Mucosa of descending colon (tissue), 3 donors: ENCODE measurements at regions not wholly inside any gene's neighbourhood (a gene's known extent, or its start where the extent isn't known, plus 50 kb on each side); places are given as distances from the start of the nearest gene placed in this dataset.
"Not testable (repeated sequence)": the region's sequence is repeated elsewhere in the genome, so short reads cannot be mapped to it uniquely, and the experiment has no call there.

Experiments
- ATAC-seq: fragments of 200-7000 bp; cut with Tn5 transposase; one replicate; pipeline ENCODE4 v1.9.1; 2020; ENCODE audit warnings: mild to moderate bottlenecking, moderate library complexity
- DNase-seq, 3 donors: peaks; one replicate each; pipeline ENCODE4 v3.0.0-alpha.2; 2020
- H3K36me3 ChIP-seq: fragments of 200-600 bp; one replicate; pipeline ENCODE4 v1.8.0; 2021; ENCODE audit warnings: low read depth, mild to moderate bottlenecking
- H3K4me1 ChIP-seq: fragments of 200-600 bp; one replicate; pipeline ENCODE4 v1.8.0; 2021; ENCODE audit warnings: low read depth, mild to moderate bottlenecking
- H3K4me3 ChIP-seq: fragments of 200-600 bp; one replicate; pipeline ENCODE4 v1.8.0; 2021; ENCODE audit warnings: mild to moderate bottlenecking
- H3K9me3 ChIP-seq: fragments of 200-600 bp; one replicate; pipeline ENCODE4 v1.8.0; 2021; ENCODE audit warnings: mild to moderate bottlenecking
- intact Hi-C, 2 donors: fragments of 100-400 bp; cut with DNase I in 1 of 2; cut with micrococcal nuclease in 1 of 2; formaldehyde crosslinking; loops; one replicate each; pipeline versions ENCODE4 v1.11.0 to v1.11.1; 2022; cut with DNase I, micrococcal nuclease
- TF ChIP-seq, protein P1 (sequence below): fragments of 200-600 bp; IDR thresholded peaks from one replicate; pipeline ENCODE4 v1.8.0; 2022; ENCODE audit warnings: antibody characterized with exemption, mild to moderate bottlenecking
- donor health status: DM: no; HTN: no; CAD: no; lungs with moderate emphysema.
- donor health status: DM: no; HTN: no; CAD: no.
- donor health status: DM: no; HTN: yes; CAD: no.

DNA sequence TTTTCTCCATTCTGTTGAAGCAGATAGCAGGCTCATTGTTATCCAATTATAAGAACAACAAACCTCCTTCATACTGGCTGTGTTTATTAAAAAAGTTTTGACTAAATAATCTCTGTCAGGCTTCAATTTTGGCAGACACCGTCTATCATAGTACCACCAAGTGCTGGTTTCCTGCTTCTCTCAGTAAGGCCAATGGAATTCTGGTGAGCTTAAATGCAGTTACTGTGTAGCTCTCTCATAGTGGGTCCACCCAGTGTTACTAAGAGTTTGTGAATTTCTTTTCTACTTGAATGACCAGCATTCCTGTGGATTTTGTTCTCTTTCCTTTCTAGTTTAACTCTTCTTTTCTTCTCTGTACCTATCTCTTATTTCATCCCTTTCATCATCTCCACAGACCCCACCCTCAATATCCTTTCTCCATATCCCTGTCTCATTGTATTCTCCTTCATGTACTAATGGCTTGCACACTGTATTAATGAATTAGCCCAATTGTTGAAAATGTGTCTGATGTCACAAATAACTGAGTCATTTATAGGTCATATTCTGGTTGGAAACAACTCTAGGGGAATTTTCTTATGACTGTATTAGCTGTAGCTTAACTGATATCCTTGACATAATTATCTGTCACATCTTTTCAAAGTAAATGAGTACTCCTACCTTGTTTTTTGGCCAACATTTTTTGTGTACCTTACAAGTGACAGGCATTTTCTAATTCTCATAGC is 372.1 kb downstream of the FAT3 start:
- no peaks in the 10 kb centered on the region for H3K9me3 ChIP-seq
- H3K4me3 ChIP-seq = no peak overlapping the region
- ATAC-seq = no peak
- no peaks in the 10 kb centered on the region for H3K36me3 ChIP-seq
- DNase-seq = no peak
- TF ChIP-seq, protein P1, sequence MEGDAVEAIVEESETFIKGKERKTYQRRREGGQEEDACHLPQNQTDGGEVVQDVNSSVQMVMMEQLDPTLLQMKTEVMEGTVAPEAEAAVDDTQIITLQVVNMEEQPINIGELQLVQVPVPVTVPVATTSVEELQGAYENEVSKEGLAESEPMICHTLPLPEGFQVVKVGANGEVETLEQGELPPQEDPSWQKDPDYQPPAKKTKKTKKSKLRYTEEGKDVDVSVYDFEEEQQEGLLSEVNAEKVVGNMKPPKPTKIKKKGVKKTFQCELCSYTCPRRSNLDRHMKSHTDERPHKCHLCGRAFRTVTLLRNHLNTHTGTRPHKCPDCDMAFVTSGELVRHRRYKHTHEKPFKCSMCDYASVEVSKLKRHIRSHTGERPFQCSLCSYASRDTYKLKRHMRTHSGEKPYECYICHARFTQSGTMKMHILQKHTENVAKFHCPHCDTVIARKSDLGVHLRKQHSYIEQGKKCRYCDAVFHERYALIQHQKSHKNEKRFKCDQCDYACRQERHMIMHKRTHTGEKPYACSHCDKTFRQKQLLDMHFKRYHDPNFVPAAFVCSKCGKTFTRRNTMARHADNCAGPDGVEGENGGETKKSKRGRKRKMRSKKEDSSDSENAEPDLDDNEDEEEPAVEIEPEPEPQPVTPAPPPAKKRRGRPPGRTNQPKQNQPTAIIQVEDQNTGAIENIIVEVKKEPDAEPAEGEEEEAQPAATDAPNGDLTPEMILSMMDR = no peak
- no peaks in the 10 kb centered on the region for H3K4me1 ChIP-seq
- intact Hi-C loops = no loop called here

DNA sequence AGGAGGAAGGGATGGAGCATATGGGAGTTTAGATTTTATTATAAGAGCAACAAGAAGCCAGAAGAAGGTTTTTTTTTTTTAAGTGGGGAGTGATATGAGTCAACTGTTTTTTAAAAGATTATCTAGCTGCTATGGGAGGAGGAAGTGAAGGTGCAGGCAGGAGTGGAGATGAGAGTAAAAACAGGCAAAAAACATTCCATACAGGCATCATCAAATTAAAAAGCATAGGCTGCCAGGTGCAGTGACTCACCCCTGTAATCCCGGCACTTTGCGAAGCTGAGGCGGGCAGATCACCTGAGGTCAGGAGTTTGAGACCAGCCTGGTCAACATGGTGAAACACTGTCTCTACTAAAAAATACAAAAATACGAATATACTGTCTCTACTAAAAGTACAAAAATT is 368.4 kb upstream of the MTNR1B start:
- intact Hi-C loops = no loop called here
- H3K36me3 ChIP-seq = no peaks in the 10 kb centered on the region
- H3K4me3 ChIP-seq = no peak overlapping the region
- ATAC-seq (no peak), DNase-seq (no peak)
- no peaks in the 10 kb centered on the region for H3K9me3 ChIP-seq
- TF ChIP-seq, protein P1 = no peak
- no peaks in the 10 kb centered on the region for H3K4me1 ChIP-seq

DNA sequence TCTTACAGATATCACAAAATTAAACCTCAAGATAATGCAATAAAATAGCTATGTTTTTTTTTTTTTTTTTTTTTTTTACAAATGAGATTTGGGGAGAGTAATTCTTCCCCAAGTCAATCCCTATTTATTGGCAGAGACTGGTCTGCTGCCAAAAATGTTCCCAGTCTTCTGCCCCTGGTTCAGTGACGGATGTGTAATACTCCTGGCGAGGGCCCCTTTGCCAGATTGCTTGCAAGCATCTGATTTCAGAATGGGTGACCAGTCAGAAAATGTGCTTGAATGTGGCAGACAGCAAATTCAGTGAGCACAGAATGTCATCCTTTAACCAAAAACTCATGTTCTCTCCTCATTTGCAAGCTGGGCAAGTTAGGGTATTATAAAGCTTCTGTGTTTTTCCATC is 363.8 kb upstream of the MTNR1B start:
- no peak overlapping the region for H3K4me3 ChIP-seq
- DNase-seq = no peak
- no peaks in the 10 kb centered on the region for H3K9me3 ChIP-seq
- ATAC-seq = no peak
- TF ChIP-seq, protein P1 = no peak
- H3K4me1 ChIP-seq = no peaks in the 10 kb centered on the region
- intact Hi-C loops = no loop called here
- H3K36me3 ChIP-seq = no peaks in the 10 kb centered on the region

DNA sequence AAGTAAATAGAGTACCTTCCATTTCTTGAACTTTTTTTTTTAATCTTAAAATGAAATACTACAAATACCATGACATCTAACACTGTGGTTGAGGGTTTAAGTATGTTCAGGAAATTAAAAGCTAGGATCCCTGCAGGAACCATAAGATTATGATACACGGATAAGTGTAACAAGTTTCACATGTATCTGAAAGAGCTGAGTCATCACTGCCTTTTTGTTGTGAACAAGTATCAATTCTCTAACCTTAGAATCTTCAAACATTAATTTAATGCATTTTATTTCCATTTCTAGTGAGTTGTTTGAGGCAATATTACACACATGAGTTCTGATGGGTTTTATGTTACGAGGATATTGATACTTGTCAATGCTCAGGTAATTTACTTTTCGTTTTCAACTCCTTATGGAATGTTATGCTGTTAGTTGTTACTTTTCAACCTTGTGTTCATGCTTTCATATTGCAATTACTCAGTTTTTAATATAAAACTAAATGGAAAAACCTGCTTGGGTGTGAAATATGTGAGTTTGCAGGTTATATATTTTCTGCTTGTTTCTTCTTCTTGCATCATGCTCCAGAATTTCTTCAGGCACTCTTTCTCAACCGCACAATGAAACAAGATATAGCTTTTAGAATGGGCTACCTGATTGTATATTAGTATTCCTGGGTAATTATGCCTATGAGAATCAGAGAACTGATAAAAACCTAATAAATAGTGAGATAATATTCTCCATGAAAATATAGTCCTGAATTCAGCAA is 361.3 kb upstream of the MTNR1B start:
- TF ChIP-seq, protein P1 = no peak
- Histone ChIP-seq H3K4me3 (no peak overlapping the region), H3K36me3 (no peaks in the 10 kb centered on the region), H3K9me3 (no peaks in the 10 kb centered on the region), H3K4me1 (no peaks in the 10 kb centered on the region)
- DNase-seq (no peak), ATAC-seq (no peak)
- intact Hi-C loops = no loop called here

DNA sequence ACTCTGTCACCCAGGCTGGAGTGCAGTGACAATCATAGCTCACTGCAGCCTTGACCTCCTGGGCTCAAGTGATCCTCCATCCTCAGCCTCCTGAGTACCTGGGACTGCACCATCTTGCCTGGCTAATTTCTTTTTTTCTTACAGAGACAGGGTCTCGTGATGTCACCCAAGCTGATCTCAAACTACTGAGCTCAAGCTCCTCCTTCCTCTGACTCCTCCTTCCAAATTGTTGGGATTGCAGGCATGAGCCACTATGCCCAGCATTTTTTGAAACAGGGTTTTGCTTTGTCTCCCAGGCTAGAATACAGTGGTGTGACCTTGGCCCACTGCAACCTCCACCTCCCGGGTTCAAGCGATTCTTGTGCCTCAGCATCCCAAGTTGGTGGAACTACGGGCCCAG is 358.3 kb upstream of the MTNR1B start:
- no peaks in the 10 kb centered on the region for H3K4me1 ChIP-seq
- DNase-seq (no peak), ATAC-seq (no peak)
- no peak overlapping the region for H3K4me3 ChIP-seq
- no peaks in the 10 kb centered on the region for H3K36me3 ChIP-seq
- TF ChIP-seq, protein P1 = no peak
- intact Hi-C loops = no loop called here
- H3K9me3 ChIP-seq = no peaks in the 10 kb centered on the region

DNA sequence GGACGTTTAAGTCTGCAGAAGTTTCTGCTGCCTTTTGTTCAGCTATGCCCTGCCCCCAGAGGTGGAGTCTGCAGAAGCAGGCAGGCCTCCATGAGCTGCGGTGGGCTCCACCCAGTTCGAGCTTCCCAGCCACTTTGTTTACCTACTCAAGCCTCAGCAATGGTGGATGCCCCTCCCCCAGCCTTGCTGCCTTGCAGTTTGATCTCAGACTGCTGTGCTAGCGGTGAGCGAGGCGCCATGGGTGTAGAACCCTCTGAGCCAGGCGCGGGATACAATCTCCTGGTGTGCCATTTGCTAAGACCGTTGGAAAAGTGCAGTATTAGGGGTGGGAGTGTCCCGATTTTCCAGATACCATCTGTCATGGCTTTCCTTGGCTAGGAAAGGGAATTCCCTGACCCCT is 351.4 kb upstream of the MTNR1B start:
- DNase-seq, H3K4me1 ChIP-seq, ATAC-seq, H3K9me3 ChIP-seq, H3K4me3 ChIP-seq, intact Hi-C loops, H3K36me3 ChIP-seq: not testable (repeated sequence)
